ENCODE measurements at regions not wholly inside any gene's neighbourhood (a gene's known extent, or its start where the extent isn't known, plus 50 kb on each side); places are given as distances from the start of the nearest gene placed in this dataset.

GRCh38 chr9:135307300-135307699 is 172.3 kb upstream of the PPP1R26 start:
- no peak for TF ChIP-seq CTCF (optimal IDR thresholded peaks at IDR 0.05 in 1 of 3, IDR thresholded peaks at IDR 0.05 in 1 of 3, conservative IDR thresholded peaks at IDR 0.05 in 1 of 3; ENCODE audit: extremely low read depth in 1 of 3, insufficient read depth in 2 of 3, low read length in 3 of 3)
- TF ChIP-seq EZH2 (IDR thresholded peaks at IDR 0.05; ENCODE audit: low read length) = no peak

Data from keratinocyte (primary cell).